H9 (cell line): ENCODE measurements at regions not wholly inside any gene's neighbourhood (a gene's known extent, or its start where the extent isn't known, plus 50 kb on each side); places are given as distances from the start of the nearest gene placed in this dataset.

Experiments
- DNase-seq: peaks from one replicate; pipeline ENCODE4 v3.0.0-alpha.2; 2017
- H2AFZ ChIP-seq: one replicate; pipeline ENCODE4 v1.6.1; 2013; ENCODE audit warnings: mild to moderate bottlenecking, low read length, control low read depth, moderate library complexity
- H2AK5ac ChIP-seq: 2 replicates; pipeline ENCODE4 v1.6.1; 2013; ENCODE audit warnings: low read length, control low read depth, mixed read lengths; ENCODE audit not compliant: insufficient read length
- H2BK120ac ChIP-seq: one replicate; pipeline ENCODE4 v1.6.1; 2013; ENCODE audit warnings: low read depth, mild to moderate bottlenecking, low read length, control low read depth, inconsistent platforms; ENCODE audit not compliant: poor library complexity, severe bottlenecking
- H2BK12ac ChIP-seq: 2 replicates; pipeline ENCODE4 v1.6.1; 2013; ENCODE audit warnings: low read length, control low read depth, mixed read lengths, low read depth; ENCODE audit not compliant: insufficient read length
- H2BK15ac ChIP-seq: 2 replicates; pipeline ENCODE4 v1.6.1; 2013; ENCODE audit warnings: low read depth, low read length, control low read depth
- H2BK20ac ChIP-seq: one replicate; pipeline ENCODE4 v1.6.1; 2013; ENCODE audit warnings: low read depth, mild to moderate bottlenecking, low read length, control low read depth, inconsistent platforms; ENCODE audit not compliant: poor library complexity, severe bottlenecking
- H2BK5ac ChIP-seq: 2 replicates; pipeline ENCODE4 v1.6.1; 2013; ENCODE audit warnings: low read length, control low read depth, mixed read lengths; ENCODE audit not compliant: insufficient read length
- H3K14ac ChIP-seq: 2 replicates; pipeline ENCODE4 v1.6.1; 2013; ENCODE audit warnings: low read length, control low read depth; ENCODE audit not compliant: insufficient read depth
- H3K18ac ChIP-seq: 2 replicates; pipeline ENCODE4 v1.6.1; 2013; ENCODE audit warnings: low read depth, mild to moderate bottlenecking, mixed read lengths, low read length, control low read depth; ENCODE audit not compliant: insufficient read length
- H3K23ac ChIP-seq: 2 replicates; pipeline ENCODE4 v1.6.1; 2013; ENCODE audit warnings: low read length, control low read depth, mixed read lengths, low read depth; ENCODE audit not compliant: insufficient read length
- H3K23me2 ChIP-seq: 2 replicates; pipeline ENCODE4 v1.6.1; 2013; ENCODE audit warnings: low read depth, mild to moderate bottlenecking, mixed read lengths, low read length, control low read depth; ENCODE audit not compliant: insufficient read length, poor library complexity, severe bottlenecking
- H3K27ac ChIP-seq: 2 replicates; pipeline ENCODE4 v1.5.1; 2013; ENCODE audit warnings: low read length, control low read depth, mixed read lengths, low read depth; ENCODE audit not compliant: insufficient read length
- H3K27me3 ChIP-seq: 2 replicates; pipeline ENCODE4 v1.6.1; 2013; ENCODE audit warnings: low read length, control low read depth, inconsistent platforms; ENCODE audit not compliant: insufficient read depth
- H3K4ac ChIP-seq: 2 replicates; pipeline ENCODE4 v1.6.1; 2013; ENCODE audit warnings: low read depth, mild to moderate bottlenecking, control low read depth, inconsistent platforms, low read length, moderate library complexity
- H3K4me1 ChIP-seq: 2 replicates; pipeline ENCODE4 v1.6.1; 2013; ENCODE audit warnings: low read length, control low read depth, inconsistent platforms; ENCODE audit not compliant: insufficient read depth
- H3K4me2 ChIP-seq: 2 replicates; pipeline ENCODE4 v1.6.1; 2013; ENCODE audit warnings: low read length, control low read depth, mixed read lengths; ENCODE audit not compliant: insufficient read length, insufficient read depth
- H3K56ac ChIP-seq: 2 replicates; pipeline ENCODE4 v1.6.1; 2013; ENCODE audit warnings: low read depth, mild to moderate bottlenecking, mixed read lengths, low read length, control low read depth; ENCODE audit not compliant: insufficient read length
- H3K79me1 ChIP-seq: 2 replicates; pipeline ENCODE4 v1.6.1; 2013; ENCODE audit warnings: low read depth, mild to moderate bottlenecking, moderate library complexity, low read length, control low read depth, inconsistent platforms; ENCODE audit not compliant: insufficient read depth, poor library complexity, severe bottlenecking
- H3K79me2 ChIP-seq: 2 replicates; pipeline ENCODE4 v1.6.1; 2013; ENCODE audit warnings: low read length, control low read depth, inconsistent platforms; ENCODE audit not compliant: insufficient read depth
- H3K9ac ChIP-seq: 2 replicates; pipeline ENCODE4 v1.6.1; 2013; ENCODE audit warnings: low read length, control low read depth, mixed read lengths; ENCODE audit not compliant: insufficient read length; ENCODE audit errors: extremely low read depth
- H3K9me3 ChIP-seq: one replicate; pipeline ENCODE4 v1.6.1; 2013; ENCODE audit warnings: low read depth, low read length, inconsistent platforms; ENCODE audit not compliant: control insufficient read depth
- H3T11ph ChIP-seq: one replicate; pipeline ENCODE4 v1.6.1; 2013; ENCODE audit warnings: mild to moderate bottlenecking, low read length, control low read depth, inconsistent platforms
- H4K20me1 ChIP-seq: one replicate; pipeline ENCODE4 v1.6.1; 2013; ENCODE audit not compliant: control insufficient read depth, insufficient read length, insufficient read depth
- H4K5ac ChIP-seq: 2 replicates; pipeline ENCODE4 v1.6.1; 2013; ENCODE audit warnings: low read depth, mild to moderate bottlenecking, mixed read lengths, low read length, control low read depth; ENCODE audit not compliant: insufficient read length
- H4K8ac ChIP-seq: replicated peaks from 2 replicates; pipeline ENCODE4 v1.6.1; 2013; ENCODE audit warnings: low read length, control low read depth, mixed read lengths, low read depth; ENCODE audit not compliant: insufficient read length
- H4K91ac ChIP-seq: 2 replicates; pipeline ENCODE4 v1.6.1; 2013; ENCODE audit warnings: low read depth, mild to moderate bottlenecking, moderate library complexity, mixed read lengths, low read length, control low read depth; ENCODE audit not compliant: insufficient read length
- H3K27ac Mint-ChIP-seq, 3 experiments: 2 replicates in 2 of 3; 3 replicates in 1 of 3; pipeline ENCODE4 v1.8.0; 2020 to 2021; ENCODE audit warnings: mixed read lengths in 3 of 3, mild to moderate bottlenecking in 1 of 3, moderate library complexity in 1 of 3
- H3K27me3 Mint-ChIP-seq: 2 replicates; pipeline ENCODE4 v1.8.0; 2021; ENCODE audit warnings: low read depth, mild to moderate bottlenecking, moderate library complexity, mixed read lengths
- H3K36me3 Mint-ChIP-seq, 3 experiments: 2 replicates in 2 of 3; 3 replicates in 1 of 3; pipeline ENCODE4 v1.8.0; 2020 to 2021; ENCODE audit warnings: low read depth in 3 of 3, mixed read lengths in 3 of 3; ENCODE audit not compliant: insufficient read depth in 1 of 3
- H3K4me1 Mint-ChIP-seq, 2 experiments: 2 replicates each; pipeline ENCODE4 v1.8.0; 2020; ENCODE audit warnings: mixed read lengths in 2 of 2
- H3K4me3 Mint-ChIP-seq, 2 experiments: 2 replicates in 1 of 2; 3 replicates in 1 of 2; pipeline ENCODE4 v1.8.0; 2020 to 2021; ENCODE audit warnings: mild to moderate bottlenecking in 2 of 2, mixed read lengths in 2 of 2, moderate library complexity in 1 of 2
- H3K9me3 Mint-ChIP-seq, 2 experiments: 2 replicates in 1 of 2; 3 replicates in 1 of 2; pipeline ENCODE4 v1.8.0; 2020; ENCODE audit warnings: mild to moderate bottlenecking in 2 of 2, mixed read lengths in 2 of 2, moderate library complexity in 1 of 2
- WGBS: extraction: QIAGEN DNeasy Blood & Tissue Kit; methylation state at CpG from one replicate; pipeline ENCODE4 v1.1.7; 2013; ENCODE audit warnings: missing lambda C conversion rate, low lambda C conversion rate, mixed read lengths; ENCODE audit not compliant: insufficient read length; ENCODE audit errors: extremely low coverage; 5-methylcytosine and 5-hydroxymethylcytosine counted together
- TF ChIP-seq, protein P1 (sequence below): fragments of 200-600 bp; sonication (generic); conservative IDR thresholded peaks from 3 replicates; pipeline ENCODE4 v1.8.0; 2021; ENCODE audit warnings: antibody characterized with exemption, mild to moderate bottlenecking

DNA sequence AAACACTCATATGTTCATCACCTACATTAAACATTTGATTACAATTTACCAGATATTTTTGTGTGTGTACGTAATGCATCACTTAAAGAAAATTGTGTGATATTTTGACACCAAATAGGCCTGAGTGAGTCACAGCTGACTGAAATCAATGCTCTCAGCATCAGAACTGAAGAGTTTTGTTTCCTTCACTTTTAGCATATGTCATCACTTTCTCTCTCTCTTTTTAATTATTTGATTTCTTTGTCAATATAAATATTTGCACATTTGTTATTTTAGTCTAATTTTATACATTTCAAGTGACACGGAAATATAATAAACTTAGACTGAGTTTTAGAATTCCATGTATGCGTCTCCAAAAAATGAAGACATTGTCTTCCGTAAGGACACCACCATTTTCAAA lies 545.3 kb downstream of the PTPRC start:
- Histone ChIP-seq H4K5ac (no peak overlapping the region), H2BK12ac (no peak overlapping the region), H3K4ac (no peak overlapping the region), H3K9ac (no peak overlapping the region), H3K4me2 (no peak overlapping the region), H4K91ac (no peak overlapping the region), H3K56ac (no peak overlapping the region), H3K9me3 (no peaks in the 10 kb centered on the region), H2BK20ac (no peak overlapping the region), H3K79me2 (no peaks in the 10 kb centered on the region), H3K79me1 (no peaks in the 10 kb centered on the region), H2AK5ac (no peak overlapping the region), H3K4me1 (no peaks in the 10 kb centered on the region), H3K23me2 (no peaks in the 10 kb centered on the region), H3K27me3 (no peaks in the 10 kb centered on the region), H2BK5ac (no peak overlapping the region), H4K8ac (no peak overlapping the region), H3K27ac (no peak overlapping the region), H3K23ac (no peak overlapping the region), H2BK15ac (no peak overlapping the region), H3K18ac (no peak overlapping the region), H2BK120ac (no peak overlapping the region), H4K20me1 (no peaks in the 10 kb centered on the region), H3T11ph (no peak overlapping the region), H3K14ac (no peak overlapping the region), H2AFZ (no peak overlapping the region)
- TF ChIP-seq, protein P1, sequence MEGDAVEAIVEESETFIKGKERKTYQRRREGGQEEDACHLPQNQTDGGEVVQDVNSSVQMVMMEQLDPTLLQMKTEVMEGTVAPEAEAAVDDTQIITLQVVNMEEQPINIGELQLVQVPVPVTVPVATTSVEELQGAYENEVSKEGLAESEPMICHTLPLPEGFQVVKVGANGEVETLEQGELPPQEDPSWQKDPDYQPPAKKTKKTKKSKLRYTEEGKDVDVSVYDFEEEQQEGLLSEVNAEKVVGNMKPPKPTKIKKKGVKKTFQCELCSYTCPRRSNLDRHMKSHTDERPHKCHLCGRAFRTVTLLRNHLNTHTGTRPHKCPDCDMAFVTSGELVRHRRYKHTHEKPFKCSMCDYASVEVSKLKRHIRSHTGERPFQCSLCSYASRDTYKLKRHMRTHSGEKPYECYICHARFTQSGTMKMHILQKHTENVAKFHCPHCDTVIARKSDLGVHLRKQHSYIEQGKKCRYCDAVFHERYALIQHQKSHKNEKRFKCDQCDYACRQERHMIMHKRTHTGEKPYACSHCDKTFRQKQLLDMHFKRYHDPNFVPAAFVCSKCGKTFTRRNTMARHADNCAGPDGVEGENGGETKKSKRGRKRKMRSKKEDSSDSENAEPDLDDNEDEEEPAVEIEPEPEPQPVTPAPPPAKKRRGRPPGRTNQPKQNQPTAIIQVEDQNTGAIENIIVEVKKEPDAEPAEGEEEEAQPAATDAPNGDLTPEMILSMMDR, result no peak
- H3K9me3 Mint-ChIP-seq, result no peaks in the 10 kb centered on the region
- no peaks in the 10 kb centered on the region for H3K36me3 Mint-ChIP-seq
- H3K4me3 Mint-ChIP-seq, result no peak overlapping the region
- no peaks in the 10 kb centered on the region; the same call in 1 of the 2 replicates for H3K27me3 Mint-ChIP-seq
- WGBS, result no CpG with 5 or more reads among the region's 4 CpGs
- no peak overlapping the region for H3K27ac Mint-ChIP-seq
- no peaks in the 10 kb centered on the region for H3K4me1 Mint-ChIP-seq
- DNase-seq, result no peak
